OCI-LY3 (cell line): ENCODE measurements at regions not wholly inside any gene's neighbourhood (a gene's known extent, or its start where the extent isn't known, plus 50 kb on each side); places are given as distances from the start of the nearest gene placed in this dataset.

ENCODE experiments used
- H2AFZ ChIP-seq: fragments of 200-600, 300-600 bp; shearing (Covaris generic); 2 replicates; pipeline ENCODE4 v1.6.0; 2014; ENCODE audit warnings: antibody characterized with exemption, low read depth, low read length
- H3K27ac ChIP-seq: fragments of 200-600, 300-600 bp; sonication (generic); 2 replicates; pipeline ENCODE4 v1.5.1; 2014; ENCODE audit warnings: mild to moderate bottlenecking, low read length, moderate library complexity, mixed read lengths
- H3K27me3 ChIP-seq: fragments of 200-600, 300-600 bp; sonication (generic); 2 replicates; pipeline ENCODE4 v1.6.1; 2014; ENCODE audit warnings: low read depth, low read length, mixed read lengths
- H3K36me3 ChIP-seq: fragments of 200-600, 300-600 bp; sonication (generic); replicated peaks from 2 replicates; pipeline ENCODE3; 2014; ENCODE audit warnings: low read depth, low read length, mixed read lengths
- H3K4me1 ChIP-seq: fragments of 300-600, 200-600 bp; sonication (generic); 2 replicates; pipeline ENCODE4 v1.6.1; 2014; ENCODE audit warnings: low read length, mixed read lengths
- H3K4me2 ChIP-seq: fragments of 200-600, 300-600 bp; sonication (generic); 2 replicates; pipeline ENCODE4 v1.6.1; 2014; ENCODE audit warnings: low read length, mixed read lengths
- H3K4me3 ChIP-seq: fragments of 300-600, 200-600 bp; sonication (generic); 2 replicates; pipeline ENCODE4 v1.5.1; 2014; ENCODE audit warnings: antibody characterized with exemption, mild to moderate bottlenecking, low read length, moderate library complexity
- H3K79me2 ChIP-seq: fragments of 300-600, 200-600 bp; shearing (Covaris generic); 2 replicates; pipeline ENCODE4 v1.6.1; 2014; ENCODE audit warnings: mild to moderate bottlenecking, low read length, mixed read lengths
- H3K9ac ChIP-seq: fragments of 300-600, 200-600 bp; shearing (Covaris generic); 2 replicates; pipeline ENCODE4 v1.6.0; 2014; ENCODE audit warnings: mild to moderate bottlenecking, low read length, moderate library complexity
- H3K9me3 ChIP-seq: fragments of 200-600, 300-600 bp; shearing (Covaris generic); 2 replicates; pipeline ENCODE4 v1.6.1; 2014; ENCODE audit warnings: low read length, mixed read lengths; ENCODE audit not compliant: insufficient read depth
- H4K20me1 ChIP-seq: fragments of 200-600, 300-600 bp; sonication (generic); 2 replicates; pipeline ENCODE4 v1.6.1; 2016; ENCODE audit warnings: low read length, mixed read lengths; ENCODE audit not compliant: insufficient read depth
- CTCF ChIP-seq: fragments of 200-600, 300-600 bp; sonication (generic); IDR thresholded peaks from 2 replicates; pipeline ENCODE4 v1.5.1; 2014; ENCODE audit warnings: antibody characterized with exemption, low read length, low read depth
- EZH2phosphoT487 ChIP-seq: fragments of 200-600 bp; shearing (Covaris generic); IDR thresholded peaks from 2 replicates; pipeline ENCODE4 v1.6.1; 2018; ENCODE audit warnings: antibody characterized with exemption, mixed run types, low read depth

GRCh38 chr9:82637368-82637767 lies 425.6 kb downstream of the RASEF start:
- H3K4me1 ChIP-seq = no peaks in the 10 kb centered on the region
- H3K9me3 ChIP-seq = peaks cover 8% of the 10 kb centered on the region
- H3K27me3 ChIP-seq = no peaks in the 10 kb centered on the region
- H4K20me1 ChIP-seq = no peaks in the 10 kb centered on the region
- H2AFZ ChIP-seq = no peak overlapping the region
- TF ChIP-seq CTCF (no peak), EZH2phosphoT487 (no peak)
- H3K4me3 ChIP-seq = no peak overlapping the region
- H3K36me3 ChIP-seq = no peaks in the 10 kb centered on the region
- H3K79me2 ChIP-seq = no peaks in the 10 kb centered on the region
- no peak overlapping the region for H3K4me2 ChIP-seq
- no peak overlapping the region for H3K27ac ChIP-seq
- H3K9ac ChIP-seq = no peak overlapping the region

GRCh38 chr9:82645600-82645999 lies 417.3 kb downstream of the RASEF start:
- Histone ChIP-seq H3K4me2 (no peak overlapping the region), H3K27ac (no peak overlapping the region), H3K4me3 (no peak overlapping the region), H3K9ac (no peak overlapping the region), H3K27me3 (no peaks in the 10 kb centered on the region), H2AFZ (no peak overlapping the region), H3K79me2 (no peaks in the 10 kb centered on the region), H3K36me3 (no peaks in the 10 kb centered on the region), H3K9me3 (peaks cover 4% of the 10 kb centered on the region; the same call in 1 of the 2 replicates), H4K20me1 (no peaks in the 10 kb centered on the region), H3K4me1 (no peaks in the 10 kb centered on the region)
- TF ChIP-seq EZH2phosphoT487 (no peak), CTCF (no peak)

- Histone ChIP-seq H3K4me2 (no peak overlapping the region), H3K27me3 (no peaks in the 10 kb centered on the region), H3K36me3 (no peaks in the 10 kb centered on the region), H2AFZ (no peak overlapping the region), H3K9me3 (peaks cover 7% of the 10 kb centered on the region; the same call in 1 of the 2 replicates), H3K9ac (no peak overlapping the region), H4K20me1 (no peaks in the 10 kb centered on the region), H3K4me1 (no peaks in the 10 kb centered on the region), H3K79me2 (no peaks in the 10 kb centered on the region), H3K4me3 (no peak overlapping the region), H3K27ac (no peak overlapping the region)
- no peak for TF ChIP-seq CTCF
- TF ChIP-seq EZH2phosphoT487 = no peak
Observed at GRCh38 chr9:82650368-82650767, 412.6 kb downstream of the RASEF start.

- no peak overlapping the region for H3K4me2 ChIP-seq
- no peak overlapping the region for H3K4me3 ChIP-seq
- H3K27ac ChIP-seq = no peak overlapping the region
- H3K79me2 ChIP-seq = no peaks in the 10 kb centered on the region
- no peaks in the 10 kb centered on the region for H4K20me1 ChIP-seq
- no peak overlapping the region for H3K9ac ChIP-seq
- no peaks in the 10 kb centered on the region for H3K36me3 ChIP-seq
- no peak for TF ChIP-seq EZH2phosphoT487
- TF ChIP-seq CTCF = no peak
- no peaks in the 10 kb centered on the region for H3K27me3 ChIP-seq
- no peaks in the 10 kb centered on the region for H3K4me1 ChIP-seq
- no peak overlapping the region for H2AFZ ChIP-seq
- peaks cover 7% of the 10 kb centered on the region; the same call in 1 of the 2 replicates for H3K9me3 ChIP-seq
Observed at GRCh38 chr9:82651474-82651873, 411.5 kb downstream of the RASEF start.
